Body of pancreas (tissue), 4 donors: ENCODE measurements at regions not wholly inside any gene's neighbourhood (a gene's known extent, or its start where the extent isn't known, plus 50 kb on each side); places are given as distances from the start of the nearest gene placed in this dataset.

Experiments used
- ATAC-seq: fragments of 150-250 bp; one replicate; pipeline ENCODE4 v1.9.1; 2016
- DNase-seq, 4 donors: peaks; one replicate each; pipeline ENCODE4 v3.0.0-alpha.2; 2019
- H3K27ac ChIP-seq, 4 donors: fragments of 200-600 bp; sonication (generic); 1 replicate in 3 of 4; 2 replicates in 1 of 4; pipeline versions ENCODE4 v1.5.1 to v1.6.1; 2016 to 2019; ENCODE audit warnings: mild to moderate bottlenecking in 1 of 4, mixed read lengths in 1 of 4, moderate library complexity in 1 of 4
- H3K27me3 ChIP-seq, 2 donors: fragments of 200-600 bp; sonication (generic); one replicate each; pipeline ENCODE4 v1.6.0; 2016; ENCODE audit warnings: mild to moderate bottlenecking in 1 of 2
- H3K36me3 ChIP-seq, 2 donors: fragments of 200-600 bp; sonication (generic); replicated peaks in 1 of 2; 2 replicates each; pipeline ENCODE4 v1.5.1; 2016; ENCODE audit warnings: low read depth in 2 of 2; ENCODE audit not compliant: insufficient read depth in 1 of 2
- H3K4me1 ChIP-seq: fragments of 200-600 bp; sonication (generic); one replicate; pipeline ENCODE4 v1.6.0; 2016
- H3K4me3 ChIP-seq, 2 donors: fragments of 200-600 bp; sonication (generic); 1 replicate in 1 of 2; 2 replicates in 1 of 2; pipeline ENCODE4 v1.5.1; 2016 to 2019
- H3K9me3 ChIP-seq, 3 donors: fragments of 200-600 bp; sonication (generic); 1 replicate in 2 of 3; 2 replicates in 1 of 3; pipeline ENCODE4 v1.5.1; 2016
- CTCF ChIP-seq, 7 experiments: fragments of 450-650 bp in 4 of 7; fragments of 200-600 bp in 3 of 7; sonication (generic) in 3 of 7; IDR thresholded peaks; one replicate each; pipeline ENCODE4 v1.5.1; 2016 to 2019; ENCODE audit warnings: antibody characterized with exemption in 7 of 7
- POLR2A ChIP-seq, 3 donors: fragments of 450-650 bp; IDR thresholded peaks; one replicate each; pipeline ENCODE4 v1.6.1; 2016; ENCODE audit warnings: antibody characterized with exemption in 3 of 3, mild to moderate bottlenecking in 2 of 3
- WGBS, 2 donors: methylation state at CpG; one replicate each; pipeline ENCODE4 v1.1.5; 2017; 5-methylcytosine and 5-hydroxymethylcytosine counted together
- intact Hi-C: fragments of 100-400 bp; cut with DNase I; formaldehyde crosslinking; loops from one replicate; pipeline ENCODE4 v1.15.1; 2023

DNA sequence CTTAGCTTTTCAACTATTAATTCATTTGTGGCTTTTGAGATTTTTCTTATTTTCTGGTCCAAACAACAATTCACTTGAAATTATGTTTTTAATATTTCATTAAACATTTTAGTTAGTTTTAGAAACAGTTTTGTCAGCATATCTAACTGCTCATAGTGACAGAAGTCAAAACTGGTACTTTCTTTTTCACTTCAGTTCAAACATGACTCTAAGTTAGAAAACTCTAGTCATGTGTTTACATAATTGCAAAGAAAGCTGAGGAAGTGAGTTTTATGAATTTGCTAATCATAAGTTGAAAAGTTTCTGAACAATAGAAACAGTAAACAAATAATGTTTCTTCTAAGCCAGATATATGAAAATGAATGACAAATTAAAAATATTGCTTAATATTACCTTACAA is 1931.0 kb downstream of the EFNA5 start:
- intact Hi-C loops: no loop called here
- Histone ChIP-seq H3K9me3 (no peaks in the 10 kb centered on the region), H3K27me3 (no peaks in the 10 kb centered on the region), H3K4me3 (no peak overlapping the region), H3K4me1 (no peaks in the 10 kb centered on the region), H3K27ac (no peak overlapping the region), H3K36me3 (no peaks in the 10 kb centered on the region)
- no peak for DNase-seq
- no peak for ATAC-seq
- TF ChIP-seq POLR2A (IDR thresholded peaks at IDR 0.05) (no peak), CTCF (IDR thresholded peaks at IDR 0.05) (no peak)

- no peaks in the 10 kb centered on the region for H3K27me3 ChIP-seq
- no peaks in the 10 kb centered on the region for H3K36me3 ChIP-seq
- H3K4me1 ChIP-seq: no peaks in the 10 kb centered on the region
- no peak overlapping the region for H3K27ac ChIP-seq
- TF ChIP-seq CTCF (IDR thresholded peaks at IDR 0.05) (no peak), POLR2A (IDR thresholded peaks at IDR 0.05) (no peak)
- H3K4me3 ChIP-seq: no peak overlapping the region
- no peak for DNase-seq
- H3K9me3 ChIP-seq: no peaks in the 10 kb centered on the region
- no peak for ATAC-seq
- intact Hi-C loops: no loop called here
Observed at GRCh38 chr5:105735704-105736103, 1935.0 kb downstream of the EFNA5 start.

DNA sequence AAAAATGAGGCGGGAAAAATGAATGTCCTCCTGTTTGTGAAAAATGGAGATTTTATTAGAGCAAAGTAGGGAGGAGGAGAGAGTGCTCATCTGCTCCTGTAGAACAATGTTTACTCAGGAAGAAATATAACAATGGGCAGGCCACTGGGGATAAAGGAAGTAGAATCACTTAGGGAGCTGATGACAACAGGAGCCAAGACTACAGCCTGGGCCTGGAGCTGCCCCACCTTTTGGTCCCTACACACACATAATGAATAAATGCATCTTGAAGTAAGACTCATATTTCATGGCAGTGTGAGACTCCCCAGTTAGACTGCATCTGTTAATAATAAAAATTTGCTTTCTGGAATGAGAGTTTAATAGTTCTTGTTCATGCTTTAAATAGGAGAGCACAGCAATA is 1939.8 kb downstream of the EFNA5 start:
- ATAC-seq (no peak), DNase-seq (no peak)
- no peaks in the 10 kb centered on the region for H3K36me3 ChIP-seq
- WGBS, 2 donors: 52 to 58% methylated on average over 1 of the region's 1 CpG
- H3K27me3 ChIP-seq: no peaks in the 10 kb centered on the region
- intact Hi-C loops: no loop called here
- no peak for TF ChIP-seq CTCF (IDR thresholded peaks at IDR 0.05)
- TF ChIP-seq POLR2A (IDR thresholded peaks at IDR 0.05): no peak
- H3K9me3 ChIP-seq: no peaks in the 10 kb centered on the region
- no peaks in the 10 kb centered on the region for H3K4me1 ChIP-seq
- H3K4me3 ChIP-seq: no peak overlapping the region
- H3K27ac ChIP-seq: no peak overlapping the region

- DNase-seq (no peak), ATAC-seq (no peak)
- TF ChIP-seq POLR2A (IDR thresholded peaks at IDR 0.05) (no peak), CTCF (IDR thresholded peaks at IDR 0.05) (no peak)
- H3K27me3 ChIP-seq: no peaks in the 10 kb centered on the region
- 78% methylated on average over 4 of the region's 4 CpGs; no CpG with 5 or more reads in 1 of the 2 donors for WGBS, 2 donors
- H3K4me3 ChIP-seq: no peak overlapping the region
- no peak overlapping the region for H3K27ac ChIP-seq
- no peaks in the 10 kb centered on the region for H3K9me3 ChIP-seq
- intact Hi-C loops: no loop called here
- no peaks in the 10 kb centered on the region for H3K36me3 ChIP-seq
- H3K4me1 ChIP-seq: no peaks in the 10 kb centered on the region
Observed at GRCh38 chr5:105726093-105726492, 1944.6 kb downstream of the EFNA5 start.

GRCh38 chr5:105708442-105708841 is 1962.3 kb downstream of the EFNA5 start:
- H3K27me3 ChIP-seq: no peaks in the 10 kb centered on the region
- WGBS, 2 donors: 36 to 57% methylated on average over 1 of the region's 1 CpG
- H3K9me3 ChIP-seq: no peaks in the 10 kb centered on the region
- H3K4me3 ChIP-seq: no peak overlapping the region
- no peak for ATAC-seq
- no peak overlapping the region for H3K27ac ChIP-seq
- intact Hi-C loops: no loop called here
- no peaks in the 10 kb centered on the region for H3K36me3 ChIP-seq
- DNase-seq: no peak
- H3K4me1 ChIP-seq: no peaks in the 10 kb centered on the region
- TF ChIP-seq CTCF (IDR thresholded peaks at IDR 0.05) (no peak), POLR2A (IDR thresholded peaks at IDR 0.05) (no peak)
